GM21447 (cell line): ENCODE measurements at regions not wholly inside any gene's neighbourhood (a gene's known extent, or its start where the extent isn't known, plus 50 kb on each side); places are given as distances from the start of the nearest gene placed in this dataset.
"Not testable (repeated sequence)": the region's sequence is repeated elsewhere in the genome, so short reads cannot be mapped to it uniquely, and the experiment has no call there.

Experiments used
- ATAC-seq: cut with Tn5 transposase; IDR thresholded peaks from one replicate; pipeline ENCODE4 v1.9.1; 2021; ENCODE audit not compliant: unreplicated experiment

DNA sequence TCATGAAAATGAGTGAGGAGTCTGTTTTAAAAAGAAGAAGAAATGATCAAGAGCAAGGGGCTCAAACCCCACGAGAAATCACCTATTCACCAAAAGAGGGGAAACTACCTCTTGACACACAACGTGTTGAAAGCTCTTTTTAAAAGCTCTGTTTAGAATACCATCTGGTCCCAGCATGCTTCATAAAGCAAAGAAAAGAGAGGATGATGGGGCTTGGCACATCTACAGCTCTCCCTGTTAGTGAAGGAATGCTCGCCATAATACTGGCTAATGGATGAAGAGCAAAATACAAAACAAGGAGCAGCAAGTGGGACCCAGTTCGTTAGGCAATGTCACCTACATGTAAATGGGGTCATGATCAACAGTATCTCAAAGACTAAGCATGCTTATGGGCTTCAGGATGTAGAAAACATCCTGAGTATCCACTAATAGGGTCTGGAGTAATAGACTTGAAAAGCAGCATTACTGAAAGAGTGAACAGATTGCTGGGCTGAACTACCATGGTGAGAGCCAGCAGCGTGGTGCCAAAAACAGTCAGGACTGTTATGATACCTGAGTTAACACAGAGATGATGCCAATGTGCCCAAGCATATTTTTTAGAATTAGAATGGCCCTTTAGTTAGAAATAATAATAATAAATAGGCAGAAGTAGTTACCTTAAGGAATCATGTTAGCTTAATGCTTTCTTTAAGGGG lies 159.7 kb upstream of the POU1F1 start:
- ATAC-seq, result no peak

DNA sequence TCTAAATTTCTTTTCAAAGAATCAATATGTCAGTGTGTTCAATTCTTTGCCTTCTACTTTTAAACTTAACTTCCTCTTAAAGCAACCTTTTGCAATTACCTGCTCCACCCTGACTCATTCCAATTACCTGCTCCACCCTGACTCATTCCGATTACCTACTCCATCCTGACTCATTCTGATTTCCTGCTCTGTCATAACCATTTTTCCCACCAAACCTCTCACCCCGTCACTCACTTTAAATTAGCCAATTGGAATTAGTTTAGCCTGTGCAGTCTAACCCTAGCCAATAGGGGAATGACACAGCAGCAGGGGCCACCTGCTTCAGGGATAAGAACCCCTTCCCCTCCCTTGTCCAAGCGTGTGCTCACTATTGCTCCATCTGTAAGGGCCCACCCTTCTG lies 157.1 kb upstream of the POU1F1 start:
- not testable (repeated sequence) for ATAC-seq

DNA sequence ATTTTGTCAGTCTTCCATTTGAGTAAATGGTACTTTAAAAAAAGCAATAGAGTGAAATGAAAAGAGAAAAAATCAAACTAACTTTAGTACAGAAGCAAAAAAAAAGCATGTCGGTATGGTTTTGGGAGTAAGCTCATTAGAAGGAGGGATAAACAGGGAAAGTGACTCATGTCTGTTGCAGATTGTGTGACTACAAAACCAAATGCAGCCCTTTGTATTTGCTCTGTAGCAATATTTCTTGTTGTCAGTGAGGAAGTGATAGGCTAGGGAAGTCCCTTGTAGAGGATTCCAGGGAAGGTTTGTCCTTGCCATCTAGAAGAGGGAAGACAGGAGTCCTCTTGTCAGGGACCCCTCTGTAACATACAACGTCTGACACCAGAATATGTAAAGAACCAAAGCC lies 150.5 kb upstream of the POU1F1 start:
- no peak for ATAC-seq

DNA sequence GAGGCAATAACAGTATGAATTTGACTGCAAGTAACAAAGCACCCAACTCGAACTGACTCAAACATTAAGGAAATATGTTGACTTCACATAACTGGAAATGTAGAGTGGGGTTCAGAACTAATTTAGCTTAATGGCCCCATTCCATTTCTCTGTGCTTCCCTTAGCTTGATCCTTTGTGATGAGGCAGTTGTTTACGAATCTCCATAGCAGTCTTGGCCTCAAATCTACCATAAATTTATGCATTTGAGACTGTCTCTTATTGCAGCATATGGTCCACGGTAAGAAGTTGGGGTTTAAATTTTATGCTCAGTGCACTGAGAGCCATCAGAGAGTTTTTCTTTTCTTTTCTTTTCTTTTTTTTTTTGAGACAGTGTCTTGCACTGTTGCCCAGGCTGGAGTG lies 148.7 kb upstream of the POU1F1 start:
- ATAC-seq, result no peak

DNA sequence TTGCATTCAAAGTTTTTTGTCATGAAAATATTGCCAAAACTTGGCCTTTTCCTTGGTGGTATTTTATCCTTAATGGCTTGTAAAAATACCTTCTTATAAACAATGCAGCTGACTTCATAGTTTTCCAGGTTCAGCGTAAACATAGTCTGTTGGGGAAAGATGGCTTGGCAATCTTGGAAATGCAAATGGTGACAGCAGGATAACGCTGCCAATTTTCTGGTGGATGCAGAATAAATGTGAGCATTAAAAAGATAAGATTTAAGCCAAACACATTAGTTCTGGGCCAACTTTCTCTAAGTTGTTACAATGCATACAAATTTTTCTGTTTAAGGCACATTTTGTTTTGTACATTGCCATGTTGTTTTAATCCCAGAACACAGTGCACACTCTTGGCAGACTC lies 147.0 kb upstream of the POU1F1 start:
- no peak for ATAC-seq

DNA sequence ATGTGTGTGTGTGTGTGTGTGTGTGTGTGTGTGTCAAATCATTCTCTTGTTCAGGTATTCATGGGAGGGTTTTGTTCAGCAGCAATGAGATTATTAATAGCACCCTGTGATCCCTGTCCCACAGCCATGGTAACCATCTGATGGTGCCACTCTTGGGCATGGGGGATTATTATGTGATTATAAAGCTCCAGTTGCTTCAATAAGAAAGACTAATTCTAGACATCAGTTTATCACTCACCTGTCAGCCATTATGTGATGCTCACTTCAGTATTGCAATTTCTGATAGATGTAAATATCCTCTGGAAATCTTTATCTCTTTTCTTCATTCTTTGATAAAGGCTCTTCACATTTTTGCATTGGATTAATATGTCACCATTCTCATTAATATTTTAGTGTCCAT lies 145.9 kb upstream of the POU1F1 start:
- ATAC-seq, result no peak

DNA sequence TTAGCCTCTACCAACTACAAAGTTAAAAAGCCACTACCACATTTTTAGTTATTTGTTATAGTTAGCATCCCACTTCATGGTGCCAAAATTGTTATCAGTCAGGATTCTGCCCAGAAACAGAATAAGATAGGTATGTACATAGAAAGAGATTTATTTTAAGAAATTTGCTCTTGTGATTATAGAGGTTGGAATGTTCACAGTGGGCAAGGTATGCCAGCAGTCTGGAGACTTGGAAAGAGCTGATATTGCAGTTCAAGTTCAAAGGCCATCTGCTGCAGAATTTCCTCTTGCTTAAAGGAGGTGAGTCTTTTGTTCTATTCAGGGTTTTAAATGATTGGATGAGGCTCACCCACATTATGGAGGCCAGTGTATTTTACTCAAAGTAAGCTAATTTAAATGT lies 143.8 kb upstream of the POU1F1 start:
- no peak for ATAC-seq

DNA sequence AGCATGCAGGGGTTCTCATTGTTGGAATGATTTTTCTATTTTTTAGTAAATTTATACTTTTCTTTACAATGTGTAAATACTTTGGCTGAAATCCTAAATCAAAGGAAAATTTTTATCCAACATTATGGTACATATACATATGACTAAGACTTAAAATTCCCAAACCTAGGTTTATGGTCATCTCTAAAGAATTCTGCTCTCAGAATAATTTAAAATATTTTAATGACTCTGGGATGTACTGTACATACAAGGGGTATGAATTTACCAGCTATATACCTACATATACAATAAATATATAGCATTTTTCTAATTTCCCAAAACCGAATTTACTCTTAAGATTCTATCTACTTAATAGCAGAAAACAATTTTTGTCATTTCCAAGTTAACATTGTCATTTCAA lies 137.9 kb upstream of the POU1F1 start:
- no peak for ATAC-seq

DNA sequence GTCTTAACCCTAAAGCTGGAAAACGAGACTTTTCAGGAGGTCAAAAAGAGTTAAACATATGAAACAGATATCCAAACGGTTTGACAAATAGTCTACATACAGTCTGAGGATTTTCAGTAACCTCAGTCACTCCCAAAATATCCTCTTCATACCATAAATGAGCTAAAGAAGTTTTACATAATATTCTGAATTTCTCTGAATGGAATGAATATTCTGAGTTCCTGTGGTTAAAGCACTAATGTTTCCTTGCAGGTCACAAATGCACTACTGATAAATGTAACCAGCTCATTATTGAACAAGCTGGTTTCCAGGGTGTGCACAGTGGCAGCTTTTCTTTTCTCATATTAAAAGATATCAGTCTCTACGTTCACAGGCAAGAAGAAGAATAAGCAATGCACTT lies 137.4 kb upstream of the POU1F1 start:
- no peak for ATAC-seq

DNA sequence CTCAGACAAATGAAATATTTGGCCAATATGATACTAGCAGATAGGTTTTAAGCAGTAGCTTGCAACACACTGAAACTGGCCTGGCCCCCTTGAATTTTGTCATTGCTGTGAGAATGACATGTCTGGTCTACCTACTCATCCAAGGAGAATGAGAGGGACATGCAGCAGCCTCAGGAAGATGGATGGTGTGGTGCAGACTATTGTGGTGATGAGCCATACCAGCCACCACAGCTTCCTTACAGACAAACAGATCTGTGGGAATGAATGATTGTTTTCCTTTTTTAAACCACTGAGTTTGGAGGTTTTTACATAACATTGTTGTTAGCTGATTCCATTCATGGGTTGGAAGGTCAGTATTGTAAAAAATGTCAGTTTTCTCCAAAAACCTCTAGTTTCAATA lies 133.7 kb upstream of the POU1F1 start:
- ATAC-seq, result no peak

DNA sequence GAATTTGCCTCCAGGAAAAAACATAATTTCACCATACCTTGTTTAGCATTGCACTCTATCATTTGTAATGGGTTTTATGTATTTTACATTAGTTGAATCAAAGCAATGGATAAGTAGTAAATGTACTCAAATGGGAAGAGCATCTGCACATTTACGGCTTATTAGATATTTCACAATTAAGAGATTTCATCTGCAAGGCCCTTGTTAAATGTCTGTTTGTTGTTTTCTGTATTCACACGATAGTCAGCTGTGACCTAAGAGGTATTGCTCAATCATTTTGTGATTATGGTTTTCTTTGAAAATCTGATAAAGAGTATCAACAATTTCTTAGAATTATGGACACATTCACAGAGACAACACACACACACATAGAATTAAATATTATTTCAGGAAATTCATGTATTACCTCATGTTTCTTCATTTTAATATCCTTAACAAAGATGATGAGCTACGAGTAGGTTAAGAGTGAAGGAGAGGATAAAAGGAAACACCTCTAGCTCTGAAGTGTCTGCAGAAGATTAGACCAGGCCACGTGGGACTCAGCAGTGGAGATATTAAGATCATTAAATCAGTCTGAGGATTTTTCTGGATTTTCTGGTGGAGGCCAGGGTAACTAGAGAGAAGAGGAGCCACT lies 121.9 kb upstream of the POU1F1 start:
- no peak for ATAC-seq

DNA sequence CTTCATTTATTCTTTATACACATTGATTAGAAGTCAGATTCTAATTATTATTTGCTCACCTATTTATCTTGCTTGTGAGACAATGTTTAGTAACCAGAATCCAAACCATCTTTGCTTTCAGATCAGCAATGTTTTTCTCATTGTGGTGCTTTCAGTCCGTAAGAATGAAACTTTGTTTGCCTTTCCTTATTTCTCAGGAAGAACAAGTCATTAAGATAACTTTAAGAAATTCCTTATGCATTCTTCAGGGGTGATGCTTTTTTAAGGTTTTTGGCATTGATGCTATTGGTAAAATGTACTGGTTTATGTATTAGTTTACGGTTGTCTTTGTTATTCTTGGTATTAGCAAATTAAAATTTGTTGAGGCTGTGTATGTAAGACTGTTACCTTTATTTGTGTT lies 120.8 kb upstream of the POU1F1 start:
- ATAC-seq, result no peak

DNA sequence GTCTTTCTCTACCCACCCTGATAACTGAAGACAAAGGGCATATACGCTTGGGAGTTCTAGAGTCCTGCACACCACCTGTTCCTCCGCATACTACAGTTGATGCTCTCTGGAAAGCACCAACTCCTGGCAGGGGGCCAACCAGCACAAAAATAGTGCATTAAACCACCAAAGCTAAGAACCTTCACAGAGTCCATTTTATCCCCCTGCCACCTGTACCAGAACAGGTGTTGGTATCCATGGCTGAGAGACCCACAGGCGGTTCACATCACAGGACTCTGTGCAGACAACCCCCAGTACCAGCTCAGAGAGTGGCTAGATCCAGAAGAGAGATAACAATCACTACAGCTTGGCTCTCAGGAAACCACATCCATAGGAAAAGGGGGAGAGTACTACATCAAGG lies 114.4 kb upstream of the POU1F1 start:
- ATAC-seq, result no peak

DNA sequence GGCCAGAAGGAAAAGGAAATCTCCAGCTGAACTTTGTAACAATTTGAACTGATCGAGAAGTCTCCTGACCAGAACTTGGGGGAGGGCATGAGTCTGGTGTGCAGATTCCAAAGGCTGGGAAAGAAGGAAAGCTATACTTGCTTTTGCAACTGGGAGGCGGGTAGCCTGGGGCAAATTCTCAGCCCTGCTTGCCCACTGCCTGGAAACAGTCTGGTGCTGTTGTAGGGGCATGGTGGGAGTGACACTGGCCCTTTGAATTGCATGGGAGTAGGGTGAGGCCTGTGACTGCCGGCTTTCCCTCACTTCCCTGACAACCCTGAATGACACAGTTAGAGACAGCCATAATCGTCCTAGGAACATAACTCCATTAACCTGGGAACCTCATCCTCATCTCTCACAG lies 114.0 kb upstream of the POU1F1 start:
- ATAC-seq, result no peak

DNA sequence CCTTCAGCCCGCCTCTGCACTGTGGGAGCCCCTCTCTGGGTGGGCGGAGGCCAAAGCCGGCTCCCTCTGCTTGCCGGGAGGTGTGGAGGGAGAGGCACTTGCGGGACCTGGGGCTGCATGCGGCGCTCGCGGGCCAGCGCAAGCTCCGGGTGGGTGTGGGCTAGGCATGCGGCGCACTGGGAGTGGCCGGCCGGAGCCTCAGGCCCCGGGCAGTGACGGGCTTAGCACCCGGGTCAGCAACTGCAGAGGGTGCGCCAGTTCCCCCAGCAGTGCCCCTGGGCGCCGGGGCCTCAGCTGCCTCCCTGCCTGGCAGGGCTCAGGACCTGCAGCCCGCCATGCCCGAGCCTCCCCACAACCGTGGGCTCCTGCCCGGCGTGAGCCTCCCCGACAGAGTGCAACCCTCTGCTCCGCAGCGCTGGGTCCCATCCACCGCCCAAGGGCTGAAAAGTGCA lies 98.9 kb upstream of the POU1F1 start:
- no peak for ATAC-seq

DNA sequence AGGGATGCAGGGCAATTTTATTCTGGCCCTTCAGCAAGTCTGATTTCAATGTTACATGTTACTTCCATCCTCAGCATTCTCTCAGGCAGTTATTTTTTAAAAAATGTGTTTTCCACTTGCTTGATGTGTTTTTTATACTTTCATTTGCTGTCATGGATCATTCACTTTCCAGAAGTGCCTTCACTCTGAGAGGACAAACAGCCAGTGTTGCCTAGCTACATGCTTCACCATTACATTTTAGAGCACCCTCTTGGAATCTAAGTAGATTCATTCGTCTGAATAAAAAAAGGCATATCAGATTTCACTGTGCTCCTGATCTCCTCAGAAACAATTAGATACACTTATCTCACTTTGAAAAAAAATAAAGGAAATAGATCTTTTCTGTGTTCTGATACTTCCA lies 93.6 kb upstream of the POU1F1 start:
- no peak for ATAC-seq

DNA sequence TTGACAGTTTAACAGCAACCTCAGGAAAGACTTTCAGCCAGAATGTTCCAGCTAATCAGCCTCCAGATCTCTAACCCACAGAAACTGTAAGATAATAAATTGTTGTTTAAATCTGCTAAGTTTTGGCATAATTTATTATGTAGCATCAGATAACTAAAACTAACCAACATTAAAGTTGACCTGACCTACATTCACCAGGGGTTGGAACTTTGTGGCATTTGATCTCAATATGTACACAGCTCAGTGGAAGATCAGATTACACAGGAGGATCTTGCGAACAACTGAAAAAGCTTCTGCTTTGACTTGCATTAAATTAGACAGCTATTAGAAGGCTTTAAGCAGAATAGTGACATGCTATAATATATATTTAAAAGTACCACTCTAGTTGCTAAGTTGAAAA lies 91.4 kb upstream of the POU1F1 start:
- ATAC-seq, result no peak

DNA sequence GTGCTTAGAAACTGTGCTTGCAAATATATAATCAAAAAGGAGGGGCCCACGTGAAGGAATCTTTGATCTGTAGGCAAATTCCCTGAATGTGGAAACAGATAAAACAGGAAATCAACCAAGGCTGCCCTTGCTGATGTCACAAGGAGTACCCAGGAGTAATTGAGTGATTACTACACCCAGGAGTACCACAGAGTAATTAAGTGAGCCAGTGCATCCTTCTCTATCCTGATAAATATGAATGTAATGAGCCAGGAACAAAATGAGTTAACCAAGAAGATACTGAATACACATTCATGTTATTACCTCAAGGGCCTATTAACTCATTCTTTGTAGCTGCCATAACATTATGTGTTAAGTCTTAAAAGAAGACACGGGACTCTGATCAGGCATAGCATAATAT lies 87.3 kb upstream of the POU1F1 start:
- ATAC-seq, result no peak

DNA sequence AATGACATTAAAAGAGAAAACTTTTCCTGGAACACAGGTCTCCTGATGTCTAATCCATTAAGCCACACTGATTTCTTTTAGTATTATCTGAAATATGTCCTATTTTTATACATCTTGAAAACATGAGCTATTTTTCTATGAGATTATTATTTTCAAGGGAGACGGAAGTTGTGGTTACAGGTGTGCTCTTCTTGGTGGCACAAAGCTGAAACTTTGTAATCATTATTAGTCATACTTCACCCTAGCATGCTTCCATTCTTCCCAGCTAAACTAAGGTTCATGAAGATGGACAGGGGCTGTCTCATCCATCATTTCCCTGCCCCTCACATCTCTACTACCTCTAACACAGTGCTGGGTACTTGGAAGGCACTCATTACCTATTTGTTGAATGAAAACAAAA lies 85.6 kb upstream of the POU1F1 start:
- no peak for ATAC-seq

DNA sequence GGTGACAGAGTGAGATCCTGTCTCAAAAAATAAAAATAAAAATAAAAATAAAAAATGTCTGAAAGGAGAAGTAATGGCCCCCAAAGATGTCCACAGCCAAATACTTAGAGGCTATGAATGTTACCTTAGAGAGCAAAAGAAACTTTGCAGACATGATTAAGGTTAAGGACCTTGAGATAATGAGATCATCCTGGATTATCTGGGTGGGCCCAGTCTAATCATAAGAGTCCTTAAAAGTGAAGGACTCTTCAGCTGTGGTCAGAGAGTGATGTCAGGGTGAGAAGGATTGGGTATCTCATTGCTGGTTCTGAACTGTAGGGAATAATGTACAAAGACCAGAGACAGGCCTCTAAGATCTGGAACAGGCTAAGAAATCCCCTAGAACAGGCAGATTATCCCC lies 84.9 kb upstream of the POU1F1 start:
- ATAC-seq, result no peak

DNA sequence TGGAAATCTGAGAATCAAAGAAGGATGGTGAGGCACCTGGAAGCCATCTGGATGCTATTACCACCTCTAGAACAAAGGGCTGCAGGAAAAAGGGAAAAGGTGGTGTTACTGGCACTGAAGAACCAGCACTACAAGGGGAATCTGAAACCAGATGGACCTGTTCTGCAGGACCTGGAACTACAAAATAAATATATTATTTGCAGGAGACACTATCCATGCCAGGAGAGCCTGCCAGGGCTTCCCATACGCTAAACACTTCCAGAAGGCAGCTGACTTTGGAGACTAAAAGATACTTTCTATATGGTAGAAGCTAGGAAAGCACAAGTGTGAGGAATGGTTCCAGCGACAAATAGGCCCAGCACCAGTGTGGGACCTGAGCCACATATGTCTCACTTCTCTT lies 83.4 kb upstream of the POU1F1 start:
- no peak for ATAC-seq

DNA sequence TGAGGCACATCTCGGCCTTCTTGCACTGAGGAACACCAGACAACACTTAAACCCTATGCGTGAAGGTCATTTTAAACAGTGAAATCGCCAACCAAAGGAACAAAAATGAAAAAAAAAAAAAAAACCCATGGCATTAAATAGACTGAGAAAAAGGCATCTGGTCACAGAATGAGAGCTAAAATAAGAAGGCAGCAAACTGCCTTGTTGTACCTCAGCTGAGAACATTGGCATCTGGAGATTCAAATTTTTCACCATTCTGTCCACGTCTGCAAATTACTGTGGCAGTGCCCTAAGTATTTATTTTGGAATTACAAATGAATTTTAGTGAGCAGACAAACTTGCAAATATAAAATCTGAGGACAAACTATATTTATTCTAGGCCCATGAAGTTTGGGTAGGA lies 82.6 kb upstream of the POU1F1 start:
- no peak for ATAC-seq

DNA sequence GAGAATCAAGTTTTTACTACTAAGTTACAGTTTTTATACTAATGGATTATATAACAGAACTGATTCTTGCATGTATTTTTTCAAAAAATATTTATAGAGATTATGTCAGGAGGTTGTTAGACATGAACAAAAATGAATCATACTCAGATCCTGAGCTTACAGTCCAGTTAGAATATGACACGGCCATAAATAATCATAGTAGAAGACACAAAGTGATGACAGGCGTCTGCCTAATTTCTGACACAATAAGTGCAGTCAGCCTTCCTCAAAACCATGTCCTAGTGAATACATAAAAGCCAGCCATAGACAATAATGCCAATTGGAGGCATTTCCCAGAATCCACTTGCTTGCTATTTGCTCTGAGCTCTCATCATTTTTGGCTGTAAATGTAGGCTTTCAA lies 81.7 kb upstream of the POU1F1 start:
- no peak for ATAC-seq
